Panc1 (cell line): ENCODE measurements at regions not wholly inside any gene's neighbourhood (a gene's known extent, or its start where the extent isn't known, plus 50 kb on each side); places are given as distances from the start of the nearest gene placed in this dataset.

Experiments used
- ATAC-seq: fragments of 200-7000 bp; cut with Tn5 transposase; 2 replicates; pipeline ENCODE4 v1.9.1; 2020; ENCODE audit warnings: mild to moderate bottlenecking, moderate library complexity
- BruUV-seq: library from RNA; stranded (reverse); fragments of 400-500 nt; replicated peaks from 2 replicates; lab custom pipeline; 2021; lab: Mats Ljungman, UMichigan
- CTCF ChIA-PET: fragments of 300-600 bp; sonication (Branson Sonifier 250); formaldehyde crosslinking; loops from one replicate; lab custom pipeline; 2022; ENCODE audit warnings: antibody characterized with exemption; lab: Charles Lee
- POLR2A ChIA-PET: fragments of 300-600 bp; sonication (Branson Sonifier 250); formaldehyde crosslinking; loops from one replicate; lab custom pipeline; 2022; ENCODE audit warnings: antibody characterized with exemption; lab: Charles Lee
- DNase-seq: peaks from one replicate; pipeline ENCODE4 v3.0.0-alpha.2; 2010; ENCODE audit warnings: low read depth, low spot score
- H3K27ac ChIP-seq: 2 replicates; pipeline ENCODE4 v1.5.1; 2011; ENCODE audit warnings: mild to moderate bottlenecking, low read length, inconsistent platforms
- H3K27me3 ChIP-seq: fragments of 200-500 bp; sonication (Bioruptor generic); 2 replicates; pipeline ENCODE4 v1.6.0; 2014; ENCODE audit warnings: low read length, inconsistent platforms; ENCODE audit not compliant: control insufficient read depth, insufficient read depth
- H3K36me3 ChIP-seq: fragments of 200-500 bp; sonication (Bioruptor generic); 2 replicates; pipeline ENCODE4 v1.5.1; 2014; ENCODE audit warnings: inconsistent platforms, mild to moderate bottlenecking, low read length, moderate library complexity; ENCODE audit not compliant: control insufficient read depth, insufficient read depth
- H3K4me1 ChIP-seq: 2 replicates; pipeline ENCODE4 v1.5.1; 2011; ENCODE audit warnings: inconsistent platforms, mild to moderate bottlenecking, low read length, moderate library complexity; ENCODE audit not compliant: control insufficient read depth, insufficient read depth
- H3K4me3 ChIP-seq, 2 experiments: 2 replicates each; pipeline ENCODE4 v1.5.1; 2011 to 2012; ENCODE audit warnings: low read depth in 2 of 2, low read length in 2 of 2, mild to moderate bottlenecking in 2 of 2, inconsistent platforms in 1 of 2, moderate library complexity in 1 of 2
- H3K9me3 ChIP-seq: fragments of 200-500 bp; sonication (Bioruptor generic); 2 replicates; pipeline ENCODE4 v1.5.1; 2014; ENCODE audit warnings: low read depth, mild to moderate bottlenecking, inconsistent platforms, low read length, moderate library complexity; ENCODE audit not compliant: control insufficient read depth, insufficient read depth
- POLR2AphosphoS5 ChIP-seq: IDR thresholded peaks from 2 replicates; pipeline ENCODE4 v1.6.1; 2012; ENCODE audit warnings: mild to moderate bottlenecking, low read depth, low read length, moderate library complexity
- SIN3A ChIP-seq: IDR thresholded peaks from 2 replicates; pipeline ENCODE4 v1.6.1; 2012; ENCODE audit warnings: low read depth, mild to moderate bottlenecking, low read length, moderate library complexity, borderline replicate concordance; ENCODE audit not compliant: insufficient read depth
- TCF7L2 ChIP-seq: IDR thresholded peaks from 2 replicates; pipeline ENCODE4 v1.6.1; 2011; ENCODE audit warnings: mild to moderate bottlenecking, low read depth, low read length, inconsistent platforms
- in situ Hi-C: cut with HindIII; loops from 2 replicates; pipeline ENCODE4 v1.10.0; 2016; ENCODE audit warnings: low sequenced_read_pairs, low pct_unique_long_range_greater_than_20kb
- intact Hi-C: fragments of 100-400 bp; cut with micrococcal nuclease; formaldehyde crosslinking; loops from one replicate; pipeline ENCODE4 v1.10.0; 2022; ENCODE audit not compliant: unreplicated experiment
- TF ChIP-seq, protein P1 (sequence below), 2 experiments: IDR thresholded peaks; 2 replicates each; pipeline ENCODE4 v1.6.1; 2011 to 2012; ENCODE audit warnings: low read depth in 2 of 2, control low read depth in 1 of 2, low read length in 1 of 2, mild to moderate bottlenecking in 1 of 2, moderate library complexity in 1 of 2; ENCODE audit not compliant: insufficient read depth in 1 of 2
- TF ChIP-seq, protein P2 (sequence below): fragments of 450-650 bp; IDR thresholded peaks from 2 replicates; pipeline ENCODE4 v1.5.1; 2017; ENCODE audit warnings: mild to moderate bottlenecking

DNA sequence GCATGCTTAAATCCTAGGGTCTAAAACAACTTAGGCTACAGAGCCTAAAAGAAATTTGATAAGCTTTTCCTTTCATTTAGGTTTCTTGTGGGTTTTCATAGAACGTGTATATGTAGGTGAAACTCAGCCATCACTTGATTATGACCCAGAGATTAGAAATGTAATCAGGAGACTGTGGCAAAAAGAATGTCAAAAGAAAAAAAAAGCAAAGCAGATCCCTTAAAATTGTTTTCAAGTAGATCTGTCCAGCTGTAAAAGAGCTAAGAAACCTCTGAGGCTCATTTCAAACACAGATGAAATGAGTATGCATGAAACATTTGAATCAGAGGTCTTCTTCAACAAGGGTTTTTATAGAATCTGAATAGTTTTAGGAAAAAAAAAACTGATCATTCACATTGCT is 341.3 kb upstream of the PRDM1 start:
- CTCF ChIA-PET, result no interaction called here
- H3K27ac ChIP-seq, result no peak overlapping the region
- no peaks in the 10 kb centered on the region for H3K4me1 ChIP-seq
- intact Hi-C loops, result no loop called here
- no peaks in the 10 kb centered on the region for H3K36me3 ChIP-seq
- no peaks in the 10 kb centered on the region; the same call in 1 of the 2 replicates for H3K27me3 ChIP-seq
- TF ChIP-seq SIN3A (no peak), POLR2AphosphoS5 (no peak), TCF7L2 (no peak)
- TF ChIP-seq, protein P1, sequence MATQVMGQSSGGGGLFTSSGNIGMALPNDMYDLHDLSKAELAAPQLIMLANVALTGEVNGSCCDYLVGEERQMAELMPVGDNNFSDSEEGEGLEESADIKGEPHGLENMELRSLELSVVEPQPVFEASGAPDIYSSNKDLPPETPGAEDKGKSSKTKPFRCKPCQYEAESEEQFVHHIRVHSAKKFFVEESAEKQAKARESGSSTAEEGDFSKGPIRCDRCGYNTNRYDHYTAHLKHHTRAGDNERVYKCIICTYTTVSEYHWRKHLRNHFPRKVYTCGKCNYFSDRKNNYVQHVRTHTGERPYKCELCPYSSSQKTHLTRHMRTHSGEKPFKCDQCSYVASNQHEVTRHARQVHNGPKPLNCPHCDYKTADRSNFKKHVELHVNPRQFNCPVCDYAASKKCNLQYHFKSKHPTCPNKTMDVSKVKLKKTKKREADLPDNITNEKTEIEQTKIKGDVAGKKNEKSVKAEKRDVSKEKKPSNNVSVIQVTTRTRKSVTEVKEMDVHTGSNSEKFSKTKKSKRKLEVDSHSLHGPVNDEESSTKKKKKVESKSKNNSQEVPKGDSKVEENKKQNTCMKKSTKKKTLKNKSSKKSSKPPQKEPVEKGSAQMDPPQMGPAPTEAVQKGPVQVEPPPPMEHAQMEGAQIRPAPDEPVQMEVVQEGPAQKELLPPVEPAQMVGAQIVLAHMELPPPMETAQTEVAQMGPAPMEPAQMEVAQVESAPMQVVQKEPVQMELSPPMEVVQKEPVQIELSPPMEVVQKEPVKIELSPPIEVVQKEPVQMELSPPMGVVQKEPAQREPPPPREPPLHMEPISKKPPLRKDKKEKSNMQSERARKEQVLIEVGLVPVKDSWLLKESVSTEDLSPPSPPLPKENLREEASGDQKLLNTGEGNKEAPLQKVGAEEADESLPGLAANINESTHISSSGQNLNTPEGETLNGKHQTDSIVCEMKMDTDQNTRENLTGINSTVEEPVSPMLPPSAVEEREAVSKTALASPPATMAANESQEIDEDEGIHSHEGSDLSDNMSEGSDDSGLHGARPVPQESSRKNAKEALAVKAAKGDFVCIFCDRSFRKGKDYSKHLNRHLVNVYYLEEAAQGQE (IDR thresholded peaks at IDR 0.05; ENCODE audit: insufficient read depth in 1 of 2, low read depth in 2 of 2, low read length in 1 of 2), result no peak
- TF ChIP-seq, protein P2, sequence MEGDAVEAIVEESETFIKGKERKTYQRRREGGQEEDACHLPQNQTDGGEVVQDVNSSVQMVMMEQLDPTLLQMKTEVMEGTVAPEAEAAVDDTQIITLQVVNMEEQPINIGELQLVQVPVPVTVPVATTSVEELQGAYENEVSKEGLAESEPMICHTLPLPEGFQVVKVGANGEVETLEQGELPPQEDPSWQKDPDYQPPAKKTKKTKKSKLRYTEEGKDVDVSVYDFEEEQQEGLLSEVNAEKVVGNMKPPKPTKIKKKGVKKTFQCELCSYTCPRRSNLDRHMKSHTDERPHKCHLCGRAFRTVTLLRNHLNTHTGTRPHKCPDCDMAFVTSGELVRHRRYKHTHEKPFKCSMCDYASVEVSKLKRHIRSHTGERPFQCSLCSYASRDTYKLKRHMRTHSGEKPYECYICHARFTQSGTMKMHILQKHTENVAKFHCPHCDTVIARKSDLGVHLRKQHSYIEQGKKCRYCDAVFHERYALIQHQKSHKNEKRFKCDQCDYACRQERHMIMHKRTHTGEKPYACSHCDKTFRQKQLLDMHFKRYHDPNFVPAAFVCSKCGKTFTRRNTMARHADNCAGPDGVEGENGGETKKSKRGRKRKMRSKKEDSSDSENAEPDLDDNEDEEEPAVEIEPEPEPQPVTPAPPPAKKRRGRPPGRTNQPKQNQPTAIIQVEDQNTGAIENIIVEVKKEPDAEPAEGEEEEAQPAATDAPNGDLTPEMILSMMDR, result no peak
- H3K9me3 ChIP-seq, result no peaks in the 10 kb centered on the region
- H3K4me3 ChIP-seq, result no peak overlapping the region
- POLR2A ChIA-PET, result no interaction called here
- no TSS peak for BruUV-seq
- in situ Hi-C loops, result no loop called here
- no peak for DNase-seq
- ATAC-seq, result no peak

DNA sequence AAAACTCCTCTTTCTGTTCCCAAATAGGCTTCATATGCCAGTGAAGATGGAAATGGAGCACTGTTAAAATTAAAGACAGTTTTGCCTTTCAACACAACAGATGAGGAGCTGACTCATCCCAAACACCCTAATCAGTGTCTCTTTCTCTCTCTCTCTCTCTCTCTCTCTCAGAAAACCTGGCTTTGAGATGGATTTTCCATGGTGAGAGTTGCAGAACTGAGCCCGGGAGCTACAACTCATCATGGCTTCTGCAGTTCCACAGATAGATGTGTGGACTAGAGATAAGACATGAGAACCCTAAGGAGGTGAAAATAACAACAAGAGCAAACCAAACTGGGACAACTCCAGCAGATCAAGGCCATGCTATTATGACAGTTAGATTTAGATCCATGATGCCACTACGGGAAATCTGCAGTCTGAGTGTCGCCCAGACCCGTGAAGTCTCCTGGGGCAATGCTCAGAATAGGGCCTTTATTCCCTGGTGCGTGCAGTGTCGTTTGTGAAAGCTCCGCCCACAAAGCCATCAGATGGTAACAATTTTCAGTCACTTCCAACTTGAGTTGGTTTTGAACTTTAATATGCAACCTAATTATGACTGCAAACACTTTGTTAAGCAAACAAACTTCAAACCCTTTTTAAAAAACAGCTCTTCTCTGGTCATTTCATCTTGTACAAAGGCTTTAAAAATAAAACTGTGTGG is 338.2 kb upstream of the PREP start:
- in situ Hi-C loops, result no loop called here
- CTCF ChIA-PET, result interaction anchor here (0.6 kb wide), 1 partner anchor 594 kb away, joined by 5 read pairs; no protein-coding TSS in a partner anchor

DNA sequence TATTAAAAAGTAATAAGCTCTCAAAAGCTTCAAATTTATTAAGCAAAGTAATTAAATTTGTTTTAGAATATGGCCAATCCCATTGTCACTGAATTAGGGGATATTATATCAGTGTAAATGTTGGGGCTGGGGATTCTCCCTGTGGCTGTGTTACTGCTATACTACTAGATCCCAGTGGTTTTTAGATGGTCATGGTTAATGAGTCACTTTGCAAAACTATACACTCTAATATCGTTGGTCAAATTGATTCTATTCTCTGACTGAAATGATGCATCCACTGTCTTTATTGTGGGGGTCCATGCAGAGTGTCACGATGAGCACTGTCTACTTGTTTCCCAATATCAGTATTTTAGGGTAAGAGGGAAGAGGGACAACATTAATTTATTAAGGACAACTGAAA is 336.9 kb upstream of the PREP start:
- H3K9me3 ChIP-seq, result no peaks in the 10 kb centered on the region
- no peak overlapping the region for H3K27ac ChIP-seq
- DNase-seq (no peak), ATAC-seq (no peak)
- no TSS peak for BruUV-seq
- H3K4me1 ChIP-seq, result no peaks in the 10 kb centered on the region
- no peak overlapping the region for H3K4me3 ChIP-seq
- in situ Hi-C loops, result no loop called here
- POLR2A ChIA-PET, result no interaction called here
- H3K27me3 ChIP-seq, result no peaks in the 10 kb centered on the region; the same call in 1 of the 2 replicates
- CTCF ChIA-PET, result no interaction called here
- TF ChIP-seq POLR2AphosphoS5 (no peak), TCF7L2 (no peak), SIN3A (no peak)
- TF ChIP-seq, protein P1 (IDR thresholded peaks at IDR 0.05; ENCODE audit: insufficient read depth in 1 of 2, low read depth in 2 of 2, low read length in 1 of 2), result no peak
- TF ChIP-seq, protein P2, result no peak
- intact Hi-C loops, result loop anchor here (10.0 kb wide), 1 partner anchor 345 kb away; the partner anchor contains the start of gene PRDM1
- no peaks in the 10 kb centered on the region for H3K36me3 ChIP-seq

More for the DNA sequence above, 338.2 kb upstream of the PREP start:
- no peaks in the 10 kb centered on the region; the same call in 1 of the 2 replicates for H3K27me3 ChIP-seq
- H3K27ac ChIP-seq, result no peak overlapping the region
- DNase-seq (no peak), ATAC-seq (no peak)
- POLR2A ChIA-PET, result interaction anchor here (0.7 kb wide), 1 partner anchor 252 kb away, joined by 5 read pairs; no protein-coding TSS in a partner anchor
- BruUV-seq, result no TSS peak
- H3K9me3 ChIP-seq, result no peaks in the 10 kb centered on the region
- no peak for TF ChIP-seq SIN3A
- H3K36me3 ChIP-seq, result no peaks in the 10 kb centered on the region
- no peaks in the 10 kb centered on the region for H3K4me1 ChIP-seq
- no peak overlapping the region for H3K4me3 ChIP-seq
- intact Hi-C loops, result no loop called here
